Endothelial cell of umbilical vein (primary cell): ENCODE measurements at regions not wholly inside any gene's neighbourhood (a gene's known extent, or its start where the extent isn't known, plus 50 kb on each side); places are given as distances from the start of the nearest gene placed in this dataset.

Source experiments
- BruUV-seq: library from RNA; stranded (reverse); fragments of 400-500 nt; replicated peaks from 2 replicates; lab custom pipeline; 2021; lab: Mats Ljungman, UMichigan
- CTCF ChIA-PET: fragments of 300-600, 350-600 bp; sonication (Branson Sonifier 250); formaldehyde crosslinking; loops from one replicate; lab custom pipeline; 2021; ENCODE audit warnings: antibody characterized with exemption, inconsistent platforms; lab: Charles Lee
- POLR2A ChIA-PET: fragments of 300-600, 350-600 bp; sonication (Branson Sonifier 250); formaldehyde crosslinking; loops from one replicate; lab custom pipeline; 2021; ENCODE audit warnings: antibody characterized with exemption, inconsistent platforms; lab: Charles Lee
- DNase-seq: peaks from one replicate; pipeline ENCODE4 v3.0.0-alpha.2; 2011; ENCODE audit warnings: low read depth, low spot score
- FAIRE-seq: peaks from 2 replicates; lab custom pipeline; 2011; peaks lifted over from hg19 to GRCh38; lab: Jason Lieb, UNC
- H2AFZ ChIP-seq: 2 replicates; pipeline ENCODE4 v1.6.0; 2012; ENCODE audit warnings: low read depth, low read length, control low read depth, inconsistent platforms
- H3K27ac ChIP-seq: 2 replicates; pipeline ENCODE4 v1.5.1; 2011; ENCODE audit warnings: low read depth, mild to moderate bottlenecking, control low read depth, low read length, moderate library complexity; ENCODE audit not compliant: insufficient read depth
- H3K27me3 ChIP-seq, 2 experiments: 2 replicates each; pipeline versions ENCODE4 v1.6.0 to v1.6.1; 2011; ENCODE audit warnings: low read length in 2 of 2, mixed read lengths in 1 of 2; ENCODE audit not compliant: control insufficient read depth in 2 of 2, insufficient read depth in 2 of 2
- H3K36me3 ChIP-seq, 2 experiments: 2 replicates in 1 of 2; 3 replicates in 1 of 2; pipeline ENCODE4 v1.5.1; 2011; ENCODE audit warnings: low read length in 2 of 2, mild to moderate bottlenecking in 1 of 2, moderate library complexity in 1 of 2; ENCODE audit not compliant: control insufficient read depth in 2 of 2, insufficient read depth in 2 of 2; ENCODE audit errors: extremely low read depth in 1 of 2
- H3K4me1 ChIP-seq: 3 replicates; pipeline ENCODE4 v1.5.1; 2011; ENCODE audit warnings: mild to moderate bottlenecking, low read length; ENCODE audit not compliant: control insufficient read depth, insufficient read depth; ENCODE audit errors: extremely low read depth
- H3K4me2 ChIP-seq: 2 replicates; pipeline ENCODE4 v1.6.1; 2011; ENCODE audit warnings: low read length, control low read depth, mixed read lengths; ENCODE audit not compliant: insufficient read depth
- H3K4me3 ChIP-seq, 3 experiments: fragments of 200-600 bp in 1 of 3; sonication (generic), shearing (Covaris generic) in 1 of 3; replicated peaks in 1 of 3; 2 replicates each; pipeline ENCODE4 v1.5.1; 2011 to 2016; ENCODE audit warnings: control low read depth in 3 of 3, low read length in 3 of 3, mild to moderate bottlenecking in 2 of 3, inconsistent platforms in 1 of 3, low read depth in 1 of 3, moderate library complexity in 1 of 3; ENCODE audit not compliant: insufficient read depth in 1 of 3
- H3K79me2 ChIP-seq: 2 replicates; pipeline ENCODE4 v1.6.0; 2012; ENCODE audit warnings: low read length, inconsistent platforms; ENCODE audit not compliant: control insufficient read depth, insufficient read depth
- H3K9ac ChIP-seq: replicated peaks from 2 replicates; pipeline ENCODE3; 2011; ENCODE audit warnings: low read length, control low read depth; ENCODE audit not compliant: insufficient read depth; ENCODE audit errors: extremely low read depth
- H3K9me1 ChIP-seq: replicated peaks from 3 replicates; pipeline ENCODE4 v1.6.0; 2011; ENCODE audit warnings: mild to moderate bottlenecking, low read length; ENCODE audit not compliant: control insufficient read depth, insufficient read depth; ENCODE audit errors: extremely low read depth
- H3K9me3 ChIP-seq: replicated peaks from 2 replicates; pipeline ENCODE4 v1.5.1; 2012; ENCODE audit warnings: low read length, inconsistent platforms; ENCODE audit not compliant: control insufficient read depth, insufficient read depth
- H4K20me1 ChIP-seq: replicated peaks from 2 replicates; pipeline ENCODE3; 2011; ENCODE audit warnings: mild to moderate bottlenecking, low read length; ENCODE audit not compliant: control insufficient read depth, insufficient read depth; ENCODE audit errors: extremely low read depth
- CTCF ChIP-seq, 2 donors: IDR thresholded peaks; 1 replicate in 1 of 2; 2 replicates in 1 of 2; pipeline ENCODE4 v1.5.1; 2011; ENCODE audit warnings: low read length in 2 of 2, mild to moderate bottlenecking in 2 of 2, moderate library complexity in 2 of 2, control low read depth in 1 of 2, inconsistent platforms in 1 of 2, low read depth in 1 of 2; ENCODE audit not compliant: insufficient read depth in 1 of 2; ENCODE audit errors: extremely low read depth in 1 of 2
- EZH2 ChIP-seq: IDR thresholded peaks from 2 replicates; pipeline ENCODE4 v1.6.1; 2012; ENCODE audit warnings: borderline replicate concordance, low read depth, mild to moderate bottlenecking, moderate library complexity, low read length, inconsistent platforms; ENCODE audit not compliant: severe bottlenecking
- FOS ChIP-seq: IDR thresholded peaks from 2 replicates; pipeline ENCODE4 v1.6.1; 2011; ENCODE audit warnings: mild to moderate bottlenecking, low read length, moderate library complexity, borderline replicate concordance; ENCODE audit not compliant: insufficient read depth
- GATA2 ChIP-seq: IDR thresholded peaks from 2 replicates; pipeline ENCODE4 v1.7.0; 2011; ENCODE audit warnings: low read depth, mild to moderate bottlenecking, moderate library complexity, mixed read lengths, low read length; ENCODE audit not compliant: insufficient read length, insufficient read depth
- JUN ChIP-seq: IDR thresholded peaks from 2 replicates; pipeline ENCODE4 v1.6.1; 2011; ENCODE audit warnings: borderline replicate concordance, low read depth; ENCODE audit not compliant: insufficient read length, insufficient read depth
- MYC ChIP-seq: IDR thresholded peaks from one replicate; pipeline ENCODE4 v1.6.1; 2011; ENCODE audit warnings: mild to moderate bottlenecking, low read depth, low read length
- POLR2A ChIP-seq: IDR thresholded peaks from 2 replicates; pipeline ENCODE4 v1.6.1; 2012; ENCODE audit warnings: low read depth, mild to moderate bottlenecking, control low read depth, low read length
- POLR2AphosphoS5 ChIP-seq: IDR thresholded peaks from 2 replicates; pipeline ENCODE4 v1.6.1; 2012; ENCODE audit warnings: low read depth, mild to moderate bottlenecking, control low read depth, low read length, moderate library complexity; ENCODE audit not compliant: insufficient read depth
- dilution Hi-C: fragments of 300-500 bp; cut with MboI; formaldehyde crosslinking; loops from one replicate; pipeline ENCODE4 v1.15.0; 2019; ENCODE audit warnings: low sequenced_read_pairs; ENCODE audit not compliant: extremely low pct_ligation_motif_present
- intact Hi-C: fragments of 100-400 bp; cut with micrococcal nuclease; formaldehyde crosslinking; loops from one replicate; pipeline ENCODE4 v1.10.0; 2022
- TF ChIP-seq, protein P1 (sequence below): IDR thresholded peaks from 2 replicates; pipeline ENCODE4 v1.6.1; 2011; ENCODE audit not compliant: insufficient read depth, insufficient read length

DNA sequence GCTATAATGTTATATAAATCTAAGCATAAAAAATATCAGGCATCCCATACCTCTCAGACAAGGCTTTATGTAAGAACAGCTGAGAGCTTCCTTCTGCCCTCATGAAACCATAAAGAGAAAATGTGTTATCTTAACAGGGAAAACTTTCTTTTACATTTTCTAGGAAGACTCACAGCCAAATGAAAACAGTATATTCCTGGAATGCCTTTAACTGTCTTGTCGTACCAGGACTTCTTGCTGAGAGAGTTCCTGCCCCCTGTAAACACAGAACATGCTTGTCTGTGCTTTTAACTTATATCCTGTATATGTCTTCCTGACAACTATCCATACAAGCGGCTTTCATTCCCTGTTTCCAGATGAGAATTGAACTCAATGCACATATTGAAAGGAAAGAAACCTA lies 64.8 kb upstream of the AHR start:
- intact Hi-C loops (loop anchor here (1.0 to 10.0 kb wide), 5 partner anchors 27 to 288 kb away; partner anchors contain the start of gene AHR), dilution Hi-C loops (no loop called here)
- no peak overlapping the region for H3K4me3 ChIP-seq
- peaks cover 20% of the 10 kb centered on the region for H3K4me1 ChIP-seq
- no TSS peak for BruUV-seq
- H4K20me1 ChIP-seq, result no peaks in the 10 kb centered on the region
- H3K9ac ChIP-seq, result no peak overlapping the region
- H3K36me3 ChIP-seq, result no peaks in the 10 kb centered on the region
- TF ChIP-seq POLR2A (no peak), MYC (no peak), JUN (no peak), POLR2AphosphoS5 (no peak), FOS (no peak), GATA2 (no peak), CTCF (IDR thresholded peaks at IDR 0.05; ENCODE audit: extremely low read depth in 1 of 2, insufficient read depth in 1 of 2, low read depth in 1 of 2, low read length in 2 of 2) (no peak), EZH2 (no peak)
- TF ChIP-seq, protein P1, sequence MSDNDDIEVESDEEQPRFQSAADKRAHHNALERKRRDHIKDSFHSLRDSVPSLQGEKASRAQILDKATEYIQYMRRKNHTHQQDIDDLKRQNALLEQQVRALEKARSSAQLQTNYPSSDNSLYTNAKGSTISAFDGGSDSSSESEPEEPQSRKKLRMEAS, result no peak
- ChIA-PET CTCF (interaction anchor here (1.8 kb wide), 1 partner anchor 171 kb away, joined by 7 read pairs; no protein-coding TSS in a partner anchor), POLR2A (no interaction called here)
- peak; percentile 31 for FAIRE-seq
- no peaks in the 10 kb centered on the region for H3K9me3 ChIP-seq
- peak overlapping the region; percentile 73 for H2AFZ ChIP-seq
- no peaks in the 10 kb centered on the region for H3K9me1 ChIP-seq
- no peaks in the 10 kb centered on the region for H3K27me3 ChIP-seq
- DNase-seq, result no peak
- H3K27ac ChIP-seq, result peak overlapping the region; percentile 76
- peak overlapping the region; percentile 63 for H3K4me2 ChIP-seq
- no peaks in the 10 kb centered on the region for H3K79me2 ChIP-seq
